Left renal cortex interstitium (tissue), 4 donors: ENCODE measurements at regions not wholly inside any gene's neighbourhood (a gene's known extent, or its start where the extent isn't known, plus 50 kb on each side); places are given as distances from the start of the nearest gene placed in this dataset.
"Not testable (repeated sequence)": the region's sequence is repeated elsewhere in the genome, so short reads cannot be mapped to it uniquely, and the experiment has no call there.

ENCODE experiments used
- DNase-seq, 4 donors: peaks; one replicate each; pipeline ENCODE4 v3.0.0-alpha.2; 2013; ENCODE audit warnings: low read depth in 4 of 4, low spot score in 2 of 4, missing footprints in 1 of 4

GRCh38 chr19:30851646-30852045 is 479.5 kb downstream of the ZNF536 start:
- no peak for DNase-seq

- DNase-seq: peak; percentile 41 to 71 (median 60)
Observed at GRCh38 chr19:30848636-30849425, 476.6 kb downstream of the ZNF536 start.

GRCh38 chr19:30846102-30846501 is 473.9 kb downstream of the ZNF536 start:
- no peak for DNase-seq

GRCh38 chr19:30842926-30843325 is 470.7 kb downstream of the ZNF536 start:
- DNase-seq: no peak

- no peak for DNase-seq
Observed at GRCh38 chr19:30841934-30842333, 469.8 kb downstream of the ZNF536 start.

GRCh38 chr19:30830875-30831274 is 458.7 kb downstream of the ZNF536 start:
- no peak for DNase-seq

GRCh38 chr19:30825505-30825904 is 453.3 kb downstream of the ZNF536 start:
- DNase-seq: not testable (repeated sequence)

GRCh38 chr19:30824809-30825208 is 452.6 kb downstream of the ZNF536 start:
- no peak for DNase-seq

- no peak for DNase-seq
Observed at GRCh38 chr19:30817965-30818567, 445.9 kb downstream of the ZNF536 start.

- DNase-seq: no peak
Observed at GRCh38 chr19:30817197-30817596, 445.0 kb downstream of the ZNF536 start.

GRCh38 chr19:30815889-30816580 is 443.9 kb downstream of the ZNF536 start:
- DNase-seq: no peak

- no peak for DNase-seq
Observed at GRCh38 chr19:30812099-30812678, 440.0 kb downstream of the ZNF536 start.

- DNase-seq: no peak
Observed at GRCh38 chr19:30811397-30812098, 439.4 kb downstream of the ZNF536 start.

GRCh38 chr19:30810726-30811125 is 438.5 kb downstream of the ZNF536 start:
- DNase-seq: no peak

- DNase-seq: no peak
Observed at GRCh38 chr19:30807278-30807677, 435.1 kb downstream of the ZNF536 start.

GRCh38 chr19:30806311-30806710 is 434.1 kb downstream of the ZNF536 start:
- no peak for DNase-seq

GRCh38 chr19:30804751-30805150 is 432.6 kb downstream of the ZNF536 start:
- DNase-seq: no peak

GRCh38 chr19:30804333-30804732 is 432.1 kb downstream of the ZNF536 start:
- DNase-seq: not testable (repeated sequence)

- DNase-seq: no peak
Observed at GRCh38 chr19:30802424-30803013, 430.3 kb downstream of the ZNF536 start.
